ENCODE measurements at regions not wholly inside any gene's neighbourhood (a gene's known extent, or its start where the extent isn't known, plus 50 kb on each side); places are given as distances from the start of the nearest gene placed in this dataset.

- Histone ChIP-seq H2AFZ (ENCODE audit: low read length) (no peak overlapping the region), H3K79me1 (ENCODE audit: low read depth, low read length) (no peaks in the 10 kb centered on the region), H3K4me3 (ENCODE audit: extremely low read depth in 1 of 4, insufficient read depth in 2 of 4, low read depth in 3 of 4, low read length in 4 of 4) (no peak overlapping the region), H4K5ac (ENCODE audit: insufficient read length, low read depth, low read length) (no peak overlapping the region), H2AK5ac (ENCODE audit: low read depth, low read length) (no peak overlapping the region), H3K4me2 (ENCODE audit: insufficient read depth in 1 of 2, low read depth in 2 of 2, low read length in 2 of 2) (no peak overlapping the region), H3K36me3 (ENCODE audit: control insufficient read depth in 2 of 4, insufficient read depth in 4 of 4, low read length in 3 of 4) (no peaks in the 10 kb centered on the region), H3K18ac (ENCODE audit: extremely low read depth, low read length) (no peak overlapping the region), H3K56ac (replicated peaks; ENCODE audit: insufficient read length, low read depth, low read length) (no peak overlapping the region), H3K79me2 (ENCODE audit: control insufficient read depth in 1 of 2, insufficient read depth in 2 of 2, low read length in 2 of 2) (no peaks in the 10 kb centered on the region), H3K4ac (replicated peaks; ENCODE audit: insufficient read length, low read depth, low read length) (no peak overlapping the region), H3K23me2 (ENCODE audit: low read depth, low read length) (no peaks in the 10 kb centered on the region), H3K27ac (ENCODE audit: low read depth, low read length) (no peak overlapping the region), H2BK120ac (replicated peaks; ENCODE audit: low read depth, low read length) (no peak overlapping the region), H4K20me1 (replicated peaks in 1 of 2; ENCODE audit: control insufficient read depth in 1 of 2, insufficient read depth in 2 of 2, low read length in 2 of 2) (no peaks in the 10 kb centered on the region), H2BK15ac (ENCODE audit: low read length) (no peak overlapping the region), H2BK5ac (ENCODE audit: low read depth, low read length) (no peak overlapping the region), H4K8ac (ENCODE audit: extremely low read depth, insufficient read depth, low read length) (no peak overlapping the region), H3K4me1 (replicated peaks in 1 of 4; ENCODE audit: control insufficient read depth in 3 of 4, insufficient read depth in 4 of 4, low read length in 3 of 4) (no peaks in the 10 kb centered on the region), H2BK12ac (ENCODE audit: low read depth, low read length) (no peak overlapping the region), H3K27me3 (replicated peaks in 1 of 4; ENCODE audit: control insufficient read depth in 3 of 4, extremely low read depth in 1 of 4, insufficient read depth in 3 of 4, low read length in 3 of 4) (no peaks in the 10 kb centered on the region), H3K9me3 (ENCODE audit: insufficient read depth in 2 of 2, low read depth in 1 of 2, low read length in 1 of 2) (no peaks in the 10 kb centered on the region), H3K14ac (ENCODE audit: insufficient read length) (no peak overlapping the region), H3K9ac (replicated peaks in 1 of 4; ENCODE audit: extremely low read depth in 1 of 4, low read depth in 3 of 4, low read length in 3 of 4) (no peak overlapping the region), H3K23ac (ENCODE audit: insufficient read length) (no peak overlapping the region), H4K91ac (replicated peaks; ENCODE audit: insufficient read length, low read length) (no peak overlapping the region), H2BK20ac (ENCODE audit: low read length) (no peak overlapping the region)
- WGBS, 2 experiments (ENCODE audit: extremely low coverage in 1 of 2, insufficient coverage in 1 of 2, insufficient read length in 1 of 2, insufficient replicate concordance in 2 of 2, low coverage in 1 of 2, low lambda C conversion rate in 2 of 2, missing lambda C conversion rate in 1 of 2), result 92% methylated on average over 1 of the region's 1 CpG; no CpG with 5 or more reads in 1 of the 2 experiments
- ChIA-PET CTCF (ENCODE audit: partially characterized antibody) (no interaction called here), POLR2A (ENCODE audit: partially characterized antibody) (no interaction called here)
- DNase-seq (ENCODE audit: low read depth in 1 of 2, low spot score in 2 of 2) (no peak), FAIRE-seq (no peak)
- TF ChIP-seq KDM5A (IDR thresholded peaks at IDR 0.05; ENCODE audit: low read length) (no peak), CTBP2 (IDR thresholded peaks at IDR 0.05; ENCODE audit: borderline replicate concordance, insufficient read depth, insufficient read length, low read length) (no peak), FOSL1 (IDR thresholded peaks at IDR 0.05; ENCODE audit: insufficient read depth, low read depth, low read length) (no peak), SIX5 (IDR thresholded peaks at IDR 0.05; ENCODE audit: low read depth, low read length) (no peak), TEAD4 (IDR thresholded peaks at IDR 0.05; ENCODE audit: low read depth, low read length) (no peak), HDAC2 (IDR thresholded peaks at IDR 0.05; ENCODE audit: borderline replicate concordance in 1 of 2, low read depth in 2 of 2, low read length in 2 of 2) (no peak), BCL11A (IDR thresholded peaks at IDR 0.05; ENCODE audit: low read depth in 2 of 2, low read length in 2 of 2) (no peak), PHF8 (conservative IDR thresholded peaks at IDR 0.05; ENCODE audit: low read depth, low read length) (no peak), SIRT6 (IDR thresholded peaks at IDR 0.05; ENCODE audit: low read length) (no peak), CTCF (IDR thresholded peaks at IDR 0.05; ENCODE audit: control extremely low read depth in 1 of 3, insufficient read depth in 1 of 3, low read depth in 1 of 3, low read length in 3 of 3) (no peak), POLR2A (IDR thresholded peaks at IDR 0.05; ENCODE audit: control extremely low read depth in 1 of 2, low read depth in 2 of 2, low read length in 2 of 2) (no peak), TAF1 (IDR thresholded peaks at IDR 0.05; ENCODE audit: low read depth, low read length) (no peak), YY1 (IDR thresholded peaks at IDR 0.05; ENCODE audit: low read depth, low read length) (no peak), MAFK (IDR thresholded peaks at IDR 0.05; ENCODE audit: low read depth, low read length) (no peak)
These were observed 138.7 kb downstream of the DISP1 start for GRCh38 chr1:222953585-222953984.
